Nephron progenitor cell (in vitro differentiated cells): ENCODE measurements at regions not wholly inside any gene's neighbourhood (a gene's known extent, or its start where the extent isn't known, plus 50 kb on each side); places are given as distances from the start of the nearest gene placed in this dataset.

ENCODE experiments used
- DNase-seq: peaks from one replicate; pipeline ENCODE4 v3.0.0; 2021
- H3K27ac Mint-ChIP-seq: 2 replicates; pipeline ENCODE4 v1.8.0; 2021; ENCODE audit warnings: mild to moderate bottlenecking, moderate library complexity, mixed read lengths
- H3K27me3 Mint-ChIP-seq: 2 replicates; pipeline ENCODE4 v1.8.0; 2021; ENCODE audit warnings: mild to moderate bottlenecking, low read depth, mixed read lengths; ENCODE audit not compliant: poor library complexity
- H3K36me3 Mint-ChIP-seq: 2 replicates; pipeline ENCODE4 v1.8.0; 2021; ENCODE audit warnings: low read depth, mixed read lengths
- H3K4me1 Mint-ChIP-seq: 2 replicates; pipeline ENCODE4 v1.8.0; 2021; ENCODE audit warnings: mixed read lengths
- H3K4me3 Mint-ChIP-seq: 2 replicates; pipeline ENCODE4 v1.8.0; 2021; ENCODE audit warnings: mild to moderate bottlenecking, moderate library complexity, mixed read lengths
- H3K9me3 Mint-ChIP-seq: 2 replicates; pipeline ENCODE4 v1.8.0; 2021; ENCODE audit warnings: mild to moderate bottlenecking, moderate library complexity, mixed read lengths
- TF ChIP-seq, protein P1 (sequence below): fragments of 200-600 bp; sonication (generic); IDR thresholded peaks from 2 replicates; pipeline ENCODE4 v1.5.0; 2021; ENCODE audit warnings: antibody characterized with exemption

DNA sequence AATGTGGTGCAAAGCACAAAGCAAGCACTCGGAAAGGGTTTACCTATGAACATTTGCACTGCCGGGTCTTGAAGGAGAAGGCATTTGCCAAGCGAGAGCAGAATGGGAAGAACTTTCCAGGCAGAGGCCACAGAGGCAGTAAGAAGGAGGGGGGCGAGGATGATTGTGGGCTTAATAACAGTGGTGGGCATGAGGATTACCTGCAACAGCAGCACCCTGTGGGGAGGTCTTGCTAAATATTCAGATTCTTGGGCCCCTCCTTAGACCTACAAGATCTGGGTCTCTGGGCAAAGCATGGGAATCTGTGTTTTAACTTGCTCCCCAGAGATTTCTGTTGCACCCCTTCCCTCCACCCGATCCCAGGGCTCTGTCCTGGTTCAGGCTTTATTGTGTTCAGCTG lies 75.1 kb upstream of the ZBED5 start:
- Mint-ChIP-seq H3K27ac (no peak overlapping the region), H3K27me3 (peaks cover 23% of the 10 kb centered on the region), H3K4me3 (peak overlapping the region; percentile 89), H3K4me1 (peaks cover 35% of the 10 kb centered on the region), H3K9me3 (no peaks in the 10 kb centered on the region), H3K36me3 (no peaks in the 10 kb centered on the region)
- DNase-seq = no peak
- TF ChIP-seq, protein P1, sequence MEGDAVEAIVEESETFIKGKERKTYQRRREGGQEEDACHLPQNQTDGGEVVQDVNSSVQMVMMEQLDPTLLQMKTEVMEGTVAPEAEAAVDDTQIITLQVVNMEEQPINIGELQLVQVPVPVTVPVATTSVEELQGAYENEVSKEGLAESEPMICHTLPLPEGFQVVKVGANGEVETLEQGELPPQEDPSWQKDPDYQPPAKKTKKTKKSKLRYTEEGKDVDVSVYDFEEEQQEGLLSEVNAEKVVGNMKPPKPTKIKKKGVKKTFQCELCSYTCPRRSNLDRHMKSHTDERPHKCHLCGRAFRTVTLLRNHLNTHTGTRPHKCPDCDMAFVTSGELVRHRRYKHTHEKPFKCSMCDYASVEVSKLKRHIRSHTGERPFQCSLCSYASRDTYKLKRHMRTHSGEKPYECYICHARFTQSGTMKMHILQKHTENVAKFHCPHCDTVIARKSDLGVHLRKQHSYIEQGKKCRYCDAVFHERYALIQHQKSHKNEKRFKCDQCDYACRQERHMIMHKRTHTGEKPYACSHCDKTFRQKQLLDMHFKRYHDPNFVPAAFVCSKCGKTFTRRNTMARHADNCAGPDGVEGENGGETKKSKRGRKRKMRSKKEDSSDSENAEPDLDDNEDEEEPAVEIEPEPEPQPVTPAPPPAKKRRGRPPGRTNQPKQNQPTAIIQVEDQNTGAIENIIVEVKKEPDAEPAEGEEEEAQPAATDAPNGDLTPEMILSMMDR = no peak

DNA sequence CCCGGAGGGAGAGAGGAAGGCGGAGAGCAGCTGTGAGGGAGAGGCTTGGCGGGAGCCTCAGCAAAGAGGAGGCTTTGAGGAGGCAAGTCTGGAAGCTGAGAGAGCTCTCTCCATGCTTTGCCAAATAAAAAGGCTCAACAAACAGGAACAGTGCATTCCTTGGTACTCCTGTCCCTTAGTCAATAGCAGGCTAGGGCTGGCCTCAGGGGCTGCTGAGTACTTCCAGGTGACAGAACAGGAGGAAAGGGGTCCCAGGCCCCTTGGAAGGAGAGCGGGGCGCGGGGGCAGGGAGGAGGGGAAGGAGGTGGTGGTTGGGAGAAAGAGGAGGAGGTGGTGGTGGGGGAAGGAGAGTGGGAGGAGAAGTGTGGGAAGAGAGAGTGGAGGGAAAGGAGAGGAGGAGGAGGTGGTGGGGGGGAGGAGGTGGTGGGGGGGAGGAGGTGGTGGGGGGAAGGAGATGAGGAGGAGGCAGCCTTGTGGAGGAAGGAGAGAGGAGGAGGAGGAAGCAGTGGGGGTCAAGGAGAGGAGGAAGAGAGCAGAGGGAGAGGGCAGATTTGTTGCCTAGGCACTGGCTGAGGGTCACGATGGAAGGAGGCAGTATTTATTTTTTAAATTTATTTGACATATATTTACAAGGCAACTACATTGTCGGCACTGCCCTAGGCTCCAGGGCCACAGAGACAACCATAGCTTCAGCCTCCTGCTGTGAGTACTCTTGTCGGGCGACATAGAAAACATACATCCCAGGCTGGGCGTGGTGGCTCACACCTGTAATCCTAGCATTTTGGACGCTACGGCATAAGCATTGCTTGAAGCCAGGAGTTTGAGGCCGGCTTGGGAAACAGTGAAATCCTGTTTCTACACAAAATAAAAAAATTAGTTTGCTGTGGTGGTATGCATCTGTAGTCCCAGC lies 74.2 kb upstream of the ZBED5 start:
- peaks cover 35% of the 10 kb centered on the region for H3K4me1 Mint-ChIP-seq
- no peaks in the 10 kb centered on the region for H3K36me3 Mint-ChIP-seq
- H3K4me3 Mint-ChIP-seq = peak overlapping the region; percentile 89
- H3K27ac Mint-ChIP-seq = peak overlapping the region; percentile 97
- H3K27me3 Mint-ChIP-seq = peaks cover 23% of the 10 kb centered on the region
- TF ChIP-seq, protein P1 = no peak
- no peaks in the 10 kb centered on the region for H3K9me3 Mint-ChIP-seq
- peak; percentile 45 for DNase-seq

DNA sequence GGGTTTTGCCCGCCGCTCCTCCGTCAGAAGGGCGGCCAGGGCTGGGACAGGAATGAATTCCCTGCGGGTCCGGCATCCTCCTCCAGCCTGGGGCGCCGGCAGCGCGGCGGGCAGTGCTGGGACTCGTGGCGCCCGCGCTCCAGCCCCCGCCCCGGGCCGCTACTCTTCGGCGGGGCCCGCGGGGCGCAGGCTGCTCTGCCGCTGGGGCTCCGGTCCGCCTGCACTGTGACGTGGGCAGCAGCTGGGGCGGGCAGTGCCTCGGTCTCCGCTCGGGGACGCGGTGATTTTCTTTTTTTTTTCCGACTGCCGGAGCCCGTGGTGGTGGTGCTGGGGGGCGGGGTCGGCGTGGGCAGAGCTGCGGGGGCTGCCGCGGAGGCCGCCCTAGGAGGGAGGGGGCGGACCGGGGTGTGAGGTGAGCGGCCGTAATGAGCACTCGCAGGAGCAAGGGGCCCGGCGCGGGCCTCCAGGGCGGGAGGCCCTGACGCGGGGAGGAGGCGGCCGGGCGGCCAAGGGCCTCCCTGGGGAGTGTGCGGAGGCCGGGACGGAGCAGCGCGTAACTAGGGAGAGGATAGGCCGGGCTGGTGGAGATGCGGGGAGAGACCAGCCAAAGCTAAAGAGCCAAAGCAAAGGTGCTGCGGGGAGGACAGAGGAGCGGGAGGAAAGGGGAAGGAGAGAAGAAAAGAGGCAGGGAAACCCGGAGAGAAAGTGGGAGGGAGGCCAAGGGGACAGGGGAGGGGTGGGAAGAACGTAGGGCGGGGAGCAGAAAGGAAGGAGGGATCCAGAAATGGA lies 73.3 kb upstream of the ZBED5 start:
- H3K36me3 Mint-ChIP-seq = no peaks in the 10 kb centered on the region
- peak overlapping the region; percentile 88 for H3K4me3 Mint-ChIP-seq
- DNase-seq = peak; percentile 80
- peaks cover 24% of the 10 kb centered on the region for H3K27me3 Mint-ChIP-seq
- peaks cover 43% of the 10 kb centered on the region for H3K4me1 Mint-ChIP-seq
- TF ChIP-seq, protein P1 = no peak
- H3K27ac Mint-ChIP-seq = peak overlapping the region; percentile 97
- H3K9me3 Mint-ChIP-seq = no peaks in the 10 kb centered on the region

DNA sequence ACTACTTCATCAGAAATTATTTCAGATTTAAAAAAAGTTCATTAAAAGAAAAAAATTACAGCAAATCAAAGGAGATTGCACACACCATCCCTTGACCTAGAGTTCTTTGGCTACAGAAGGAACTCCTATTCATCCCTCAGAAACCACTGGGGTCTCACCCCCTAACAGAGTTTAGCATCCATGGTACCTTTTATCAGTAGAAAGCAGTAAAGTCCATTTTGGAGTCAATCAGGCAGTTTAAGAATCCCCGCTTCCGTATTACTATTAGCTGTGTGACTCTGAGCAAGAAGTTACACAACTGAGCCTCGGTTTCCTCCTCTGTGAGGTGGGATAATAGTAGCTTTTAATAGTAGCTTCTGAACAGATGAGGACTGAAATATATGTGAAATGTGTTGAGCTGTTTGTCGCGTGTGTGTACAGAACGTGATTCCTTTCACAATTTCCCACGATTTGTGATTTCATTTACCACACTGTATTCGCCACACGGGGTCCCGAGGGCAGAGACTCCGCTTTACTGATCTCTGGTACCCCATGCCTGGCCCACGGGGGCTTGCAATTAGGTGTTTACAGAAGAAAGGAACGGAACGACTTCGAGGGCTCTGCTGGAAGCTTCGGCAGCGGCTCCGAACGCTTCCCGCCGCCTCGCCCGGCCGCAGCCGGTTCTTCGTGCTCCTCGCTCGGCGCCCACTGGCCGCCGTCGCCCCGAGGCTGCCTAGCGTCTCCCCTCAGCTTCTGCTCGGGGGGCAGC lies 72.5 kb upstream of the ZBED5 start:
- TF ChIP-seq, protein P1 = no peak
- Mint-ChIP-seq H3K4me3 (peak overlapping the region; percentile 88), H3K9me3 (no peaks in the 10 kb centered on the region), H3K4me1 (peaks cover 43% of the 10 kb centered on the region), H3K27me3 (peaks cover 27% of the 10 kb centered on the region), H3K36me3 (no peaks in the 10 kb centered on the region), H3K27ac (no peak overlapping the region)
- no peak for DNase-seq

DNA sequence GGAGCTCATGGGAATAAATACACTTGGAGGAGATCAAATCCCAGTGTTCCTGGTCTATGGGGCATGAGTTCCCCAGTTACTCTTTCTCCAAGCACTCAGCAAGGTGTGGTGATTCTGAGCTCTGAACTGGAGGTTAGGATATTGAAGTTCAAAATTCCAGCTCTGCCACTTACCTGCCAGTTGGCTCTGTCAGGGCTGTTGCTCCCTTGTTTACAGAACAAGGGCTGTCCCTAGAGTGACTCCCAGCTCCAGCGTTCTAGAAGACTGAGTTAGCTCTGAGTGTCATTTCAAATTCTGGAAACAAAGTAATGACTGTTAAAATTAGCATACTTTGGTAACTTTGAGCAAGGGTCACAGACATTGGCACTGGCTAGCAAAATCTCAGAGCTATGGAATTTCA lies 69.7 kb upstream of the ZBED5 start:
- H3K9me3 Mint-ChIP-seq = no peaks in the 10 kb centered on the region
- H3K4me1 Mint-ChIP-seq = peaks cover 20% of the 10 kb centered on the region
- H3K27ac Mint-ChIP-seq = no peak overlapping the region
- no peak for DNase-seq
- H3K36me3 Mint-ChIP-seq = no peaks in the 10 kb centered on the region
- TF ChIP-seq, protein P1 = no peak
- peaks cover 27% of the 10 kb centered on the region for H3K27me3 Mint-ChIP-seq
- no peak overlapping the region for H3K4me3 Mint-ChIP-seq
